Gastroesophageal sphincter (tissue), 3 donors: ENCODE measurements at regions not wholly inside any gene's neighbourhood (a gene's known extent, or its start where the extent isn't known, plus 50 kb on each side); places are given as distances from the start of the nearest gene placed in this dataset.

Experiments
- CTCF ChIP-seq, 4 experiments: fragments of 200-600 bp in 2 of 4; fragments of 450-650 bp in 2 of 4; sonication (generic) in 1 of 4; IDR thresholded peaks; one replicate each; pipeline ENCODE4 v1.5.1; 2017 to 2019; ENCODE audit warnings: antibody characterized with exemption in 4 of 4, mild to moderate bottlenecking in 2 of 4, moderate library complexity in 2 of 4
- EP300 ChIP-seq: sonication (generic); formaldehyde crosslinking; IDR thresholded peaks from one replicate; pipeline ENCODE4 v1.6.1; 2017; ENCODE audit warnings: antibody characterized with exemption, mild to moderate bottlenecking
- POLR2A ChIP-seq, 2 donors: fragments of 450-650 bp; IDR thresholded peaks; one replicate each; pipeline ENCODE4 v1.6.1; 2017; ENCODE audit warnings: antibody characterized with exemption in 2 of 2, mild to moderate bottlenecking in 2 of 2, moderate library complexity in 1 of 2
- POLR2AphosphoS5 ChIP-seq: sonication (generic); formaldehyde crosslinking; IDR thresholded peaks from one replicate; pipeline ENCODE4 v1.6.1; 2017; ENCODE audit warnings: antibody characterized with exemption

- TF ChIP-seq EP300, result no peak
- no peak for TF ChIP-seq POLR2A (IDR thresholded peaks at IDR 0.05)
- TF ChIP-seq CTCF (IDR thresholded peaks at IDR 0.05), result no peak
- no peak for TF ChIP-seq POLR2AphosphoS5
Measured at GRCh38 chr1:191255354-191256054, 777.8 kb upstream of the BRINP3 start.
